ENCODE measurements at regions not wholly inside any gene's neighbourhood (a gene's known extent, or its start where the extent isn't known, plus 50 kb on each side); places are given as distances from the start of the nearest gene placed in this dataset.

DNA sequence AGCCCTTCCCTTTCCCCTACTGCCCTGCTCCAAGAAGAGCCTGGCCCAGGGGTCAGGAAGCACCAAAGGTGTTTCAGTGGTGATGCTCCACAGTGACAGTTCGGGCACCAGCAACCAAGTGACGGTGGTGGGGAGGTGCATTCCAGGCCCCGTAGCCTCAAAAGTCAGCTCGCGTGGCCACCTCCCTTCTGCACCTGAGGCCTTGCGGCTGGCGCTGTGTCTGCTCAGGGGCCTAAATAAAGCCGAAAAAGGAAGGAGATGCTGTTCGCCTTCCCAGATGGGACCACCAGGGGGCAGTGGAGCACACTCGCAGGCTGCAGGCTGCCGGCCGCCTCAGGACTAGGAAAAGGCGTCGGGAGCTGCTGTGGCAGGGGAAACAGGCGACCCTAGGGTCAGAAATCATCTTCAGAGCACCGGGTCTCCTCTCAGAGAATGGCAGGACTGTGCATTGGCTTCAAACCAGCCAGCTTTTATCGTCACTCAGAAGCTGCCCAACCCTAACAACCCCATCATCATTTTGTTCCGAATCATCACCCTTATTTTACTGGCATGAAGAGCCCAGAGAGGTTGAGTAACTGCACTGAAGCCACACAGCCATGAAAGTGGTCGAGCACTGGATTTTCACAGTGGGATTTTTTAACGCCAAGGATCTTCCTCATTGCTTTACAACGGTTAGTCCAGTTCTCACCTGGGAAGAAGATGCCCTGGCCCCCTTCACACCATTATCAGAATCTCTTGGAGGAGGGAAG is 213.0 kb upstream of the CELF4 start:
- no peaks in the 10 kb centered on the region for H3K27me3 ChIP-seq (ENCODE audit: control insufficient read depth, insufficient read depth, low read length)
- no peak for DNase-seq (ENCODE audit: low read depth)
- H3K36me3 ChIP-seq (ENCODE audit: control insufficient read depth, insufficient read depth, low read length): no peaks in the 10 kb centered on the region
- TF ChIP-seq, protein P1, sequence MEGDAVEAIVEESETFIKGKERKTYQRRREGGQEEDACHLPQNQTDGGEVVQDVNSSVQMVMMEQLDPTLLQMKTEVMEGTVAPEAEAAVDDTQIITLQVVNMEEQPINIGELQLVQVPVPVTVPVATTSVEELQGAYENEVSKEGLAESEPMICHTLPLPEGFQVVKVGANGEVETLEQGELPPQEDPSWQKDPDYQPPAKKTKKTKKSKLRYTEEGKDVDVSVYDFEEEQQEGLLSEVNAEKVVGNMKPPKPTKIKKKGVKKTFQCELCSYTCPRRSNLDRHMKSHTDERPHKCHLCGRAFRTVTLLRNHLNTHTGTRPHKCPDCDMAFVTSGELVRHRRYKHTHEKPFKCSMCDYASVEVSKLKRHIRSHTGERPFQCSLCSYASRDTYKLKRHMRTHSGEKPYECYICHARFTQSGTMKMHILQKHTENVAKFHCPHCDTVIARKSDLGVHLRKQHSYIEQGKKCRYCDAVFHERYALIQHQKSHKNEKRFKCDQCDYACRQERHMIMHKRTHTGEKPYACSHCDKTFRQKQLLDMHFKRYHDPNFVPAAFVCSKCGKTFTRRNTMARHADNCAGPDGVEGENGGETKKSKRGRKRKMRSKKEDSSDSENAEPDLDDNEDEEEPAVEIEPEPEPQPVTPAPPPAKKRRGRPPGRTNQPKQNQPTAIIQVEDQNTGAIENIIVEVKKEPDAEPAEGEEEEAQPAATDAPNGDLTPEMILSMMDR (IDR thresholded peaks at IDR 0.05; ENCODE audit: insufficient read depth, low read length, poor library complexity, severe bottlenecking): peak; percentile 90
- no peak overlapping the region for H3K4me3 ChIP-seq (ENCODE audit: low read depth, low read length)

DNA sequence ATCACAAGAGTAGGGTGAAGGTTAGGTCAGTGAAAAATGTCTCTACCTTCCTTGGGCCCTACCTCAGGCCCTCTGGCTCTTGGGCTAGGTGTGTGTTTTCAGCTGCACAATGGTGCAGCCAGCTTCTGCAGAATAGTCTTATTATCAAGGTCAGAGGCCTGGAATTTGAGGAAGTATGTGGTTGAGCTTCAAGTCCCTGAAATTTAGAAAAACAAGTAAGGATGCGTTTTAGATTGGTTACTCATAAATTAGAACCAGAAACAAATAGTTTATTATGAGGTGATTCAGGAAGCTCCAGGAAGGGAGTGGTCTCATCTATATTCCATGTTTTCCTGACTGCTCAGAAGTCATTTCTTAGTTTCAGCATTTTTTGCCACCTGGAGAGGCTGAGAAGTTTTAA is 204.2 kb upstream of the CELF4 start:
- Histone ChIP-seq H3K27me3 (ENCODE audit: control insufficient read depth, insufficient read depth, low read length) (no peaks in the 10 kb centered on the region), H3K36me3 (ENCODE audit: control insufficient read depth, insufficient read depth, low read length) (no peaks in the 10 kb centered on the region), H3K4me3 (ENCODE audit: low read depth, low read length) (no peak overlapping the region)
- DNase-seq (ENCODE audit: low read depth): no peak
- TF ChIP-seq, protein P1 (IDR thresholded peaks at IDR 0.05; ENCODE audit: insufficient read depth, low read length, poor library complexity, severe bottlenecking): no peak

DNA sequence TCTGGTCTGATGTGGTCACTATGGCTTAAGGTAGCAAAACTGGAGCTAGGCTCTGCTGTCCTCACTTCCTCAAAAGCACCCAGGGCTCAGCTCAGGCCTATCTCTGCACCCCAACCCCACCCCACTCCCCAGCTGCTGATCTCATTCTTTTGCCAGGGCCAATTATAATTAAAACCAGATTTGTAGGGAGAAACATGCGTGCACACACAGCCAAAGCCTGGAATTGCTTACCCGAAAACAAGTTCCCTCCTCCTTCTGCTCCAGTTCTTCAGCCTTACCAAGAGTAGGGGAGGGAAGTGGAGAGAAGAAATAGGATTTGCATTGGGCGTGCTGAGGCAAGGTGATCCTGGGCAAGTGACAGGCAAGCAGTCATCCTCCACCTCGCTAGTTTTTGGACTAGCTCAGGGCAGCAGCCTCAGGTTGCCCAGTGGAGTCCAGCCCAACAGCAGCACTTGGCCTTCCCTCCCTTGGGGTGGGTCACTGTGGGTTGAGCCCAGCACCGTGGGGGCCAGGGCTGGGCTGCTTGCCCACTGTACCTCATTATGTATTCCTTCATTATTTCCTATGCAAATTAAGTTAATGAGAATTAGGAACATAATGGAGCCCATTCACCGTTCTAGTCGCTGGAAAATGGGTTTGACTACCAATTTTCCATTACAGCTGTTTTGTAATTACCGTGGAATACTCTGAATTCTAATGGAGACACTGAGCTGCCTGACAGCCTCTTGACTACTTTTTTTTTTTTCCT is 199.1 kb upstream of the CELF4 start:
- no peaks in the 10 kb centered on the region for H3K36me3 ChIP-seq (ENCODE audit: control insufficient read depth, insufficient read depth, low read length)
- H3K27me3 ChIP-seq (ENCODE audit: control insufficient read depth, insufficient read depth, low read length): no peaks in the 10 kb centered on the region
- TF ChIP-seq, protein P1 (IDR thresholded peaks at IDR 0.05; ENCODE audit: insufficient read depth, low read length, poor library complexity, severe bottlenecking): no peak
- no peak overlapping the region for H3K4me3 ChIP-seq (ENCODE audit: low read depth, low read length)
- DNase-seq (ENCODE audit: low read depth): no peak

DNA sequence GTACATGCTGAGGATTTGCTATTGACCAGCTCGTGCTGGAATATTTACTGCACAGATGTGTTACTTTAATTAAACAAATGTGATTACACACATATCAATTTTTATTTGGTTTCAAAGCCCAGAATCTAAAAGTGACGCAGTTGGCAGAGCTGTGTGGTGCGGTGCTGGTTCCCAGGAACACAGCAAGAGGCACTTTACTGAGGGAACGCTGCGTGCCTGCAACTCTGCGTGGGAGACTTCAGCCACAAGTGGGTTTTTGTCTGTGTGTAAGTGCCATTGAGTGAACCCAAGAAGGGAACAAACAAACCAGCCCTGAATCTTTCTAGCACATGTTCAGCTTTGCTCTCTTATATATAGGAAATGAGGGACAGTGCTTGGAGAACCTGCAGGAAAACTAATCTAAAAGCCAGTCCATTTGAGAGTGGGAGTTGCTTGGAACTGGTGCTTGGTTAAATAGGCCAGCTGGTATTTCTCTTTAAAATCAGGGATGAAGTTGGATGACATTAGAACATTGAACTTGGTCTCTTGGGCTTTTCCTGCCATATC is 196.6 kb upstream of the CELF4 start:
- H3K4me3 ChIP-seq (ENCODE audit: low read depth, low read length): no peak overlapping the region
- TF ChIP-seq, protein P1 (IDR thresholded peaks at IDR 0.05; ENCODE audit: insufficient read depth, low read length, poor library complexity, severe bottlenecking): no peak
- DNase-seq (ENCODE audit: low read depth): no peak
- no peaks in the 10 kb centered on the region for H3K36me3 ChIP-seq (ENCODE audit: control insufficient read depth, insufficient read depth, low read length)
- H3K27me3 ChIP-seq (ENCODE audit: control insufficient read depth, insufficient read depth, low read length): no peaks in the 10 kb centered on the region

DNA sequence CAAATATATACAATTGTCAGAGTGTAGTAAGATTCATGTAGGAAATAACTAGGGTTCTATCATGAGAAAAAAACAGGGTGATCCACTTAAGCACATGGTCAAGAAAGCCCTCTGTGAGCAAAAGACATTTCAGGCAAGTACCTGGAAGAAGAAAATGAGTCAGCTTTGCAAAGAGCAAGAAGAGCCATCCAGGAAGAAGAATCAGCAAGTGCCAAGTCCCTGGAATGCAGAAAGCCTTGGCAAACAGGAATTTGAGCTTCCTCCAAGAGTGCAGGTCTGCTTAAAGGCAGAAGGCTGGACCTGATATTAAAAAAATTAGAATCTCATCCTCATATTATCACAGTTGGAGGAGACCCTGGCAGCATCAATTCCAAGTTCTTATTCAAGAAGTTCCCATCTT is 188.5 kb upstream of the CELF4 start:
- Histone ChIP-seq H3K4me3 (ENCODE audit: low read depth, low read length) (no peak overlapping the region), H3K36me3 (ENCODE audit: control insufficient read depth, insufficient read depth, low read length) (no peaks in the 10 kb centered on the region), H3K27me3 (ENCODE audit: control insufficient read depth, insufficient read depth, low read length) (no peaks in the 10 kb centered on the region)
- TF ChIP-seq, protein P1 (IDR thresholded peaks at IDR 0.05; ENCODE audit: insufficient read depth, low read length, poor library complexity, severe bottlenecking): no peak
- DNase-seq (ENCODE audit: low read depth): no peak

Data from kidney epithelial cell (primary cell).